ENCODE measurements at regions not wholly inside any gene's neighbourhood (a gene's known extent, or its start where the extent isn't known, plus 50 kb on each side); places are given as distances from the start of the nearest gene placed in this dataset.

GRCh38 chr10:131703541-131703940 is 197.3 kb upstream of the PPP2R2D start:
- no peak for DNase-seq (ENCODE audit: low spot score)

DNA sequence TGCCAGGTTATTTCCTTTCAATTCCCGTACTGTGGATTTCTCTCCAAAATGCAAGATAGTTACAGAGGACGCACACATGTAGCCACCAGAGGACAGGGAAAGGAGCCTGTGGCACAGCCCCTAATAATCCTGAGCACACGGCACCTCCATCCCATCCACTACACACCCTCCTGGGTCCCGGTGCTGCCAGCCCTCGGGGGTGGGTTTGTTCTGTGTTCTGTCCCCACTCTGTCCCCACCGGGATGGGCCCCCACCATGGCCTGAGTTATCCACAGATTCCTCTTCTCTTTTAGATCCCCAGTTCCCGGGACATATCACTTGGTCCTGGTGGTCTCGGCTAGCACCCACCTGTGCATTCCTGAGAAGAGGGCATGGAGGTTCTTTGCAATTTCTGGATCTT is 196.9 kb upstream of the PPP2R2D start:
- DNase-seq (ENCODE audit: low spot score), result no peak
- intact Hi-C loops (cut with micrococcal nuclease; ENCODE audit: unreplicated experiment), result no loop called here
- H3K4me1 ChIP-seq (ENCODE audit: insufficient read depth, low read length, poor library complexity, severe bottlenecking), result no peaks in the 10 kb centered on the region
- ChIA-PET POLR2A (ENCODE audit: low non-redundant PET) (no interaction called here), CTCF (no interaction called here)
- no peaks in the 10 kb centered on the region for H3K27me3 ChIP-seq (replicated peaks; ENCODE audit: insufficient read depth, low read depth, low read length, poor library complexity)
- peaks cover 10% of the 10 kb centered on the region for H3K9me3 ChIP-seq (ENCODE audit: low read depth, low read length, poor library complexity, severe bottlenecking)
- no peak overlapping the region for H3K27ac ChIP-seq (ENCODE audit: low read depth, low read length, poor library complexity, severe bottlenecking)
- TF ChIP-seq CTCF (conservative IDR thresholded peaks at IDR 0.05; ENCODE audit: low read depth, low read length) (no peak), EZH2 (IDR thresholded peaks at IDR 0.05; ENCODE audit: borderline replicate concordance, low read depth, low read length, poor library complexity, severe bottlenecking) (no peak)
- BruUV-seq (replicated peaks), result no TSS peak
- no peak overlapping the region for H3K4me3 ChIP-seq (ENCODE audit: low read depth, low read length, poor library complexity, severe bottlenecking)
- no peaks in the 10 kb centered on the region for H3K36me3 ChIP-seq (ENCODE audit: insufficient read depth, low read length, poor library complexity, severe bottlenecking)

More at GRCh38 chr10:131703541-131703940, 197.3 kb upstream of the PPP2R2D start:
- ChIA-PET CTCF (no interaction called here), POLR2A (ENCODE audit: low non-redundant PET) (no interaction called here)
- no TSS peak for BruUV-seq (replicated peaks)
- Histone ChIP-seq H3K4me1 (ENCODE audit: insufficient read depth, low read length, poor library complexity, severe bottlenecking) (no peaks in the 10 kb centered on the region), H3K4me3 (ENCODE audit: low read depth, low read length, poor library complexity, severe bottlenecking) (no peak overlapping the region), H3K27ac (ENCODE audit: low read depth, low read length, poor library complexity, severe bottlenecking) (no peak overlapping the region), H3K27me3 (replicated peaks; ENCODE audit: insufficient read depth, low read depth, low read length, poor library complexity) (no peaks in the 10 kb centered on the region), H3K36me3 (ENCODE audit: insufficient read depth, low read length, poor library complexity, severe bottlenecking) (no peaks in the 10 kb centered on the region), H3K9me3 (ENCODE audit: low read depth, low read length, poor library complexity, severe bottlenecking) (peaks cover 10% of the 10 kb centered on the region)
- TF ChIP-seq EZH2 (IDR thresholded peaks at IDR 0.05; ENCODE audit: borderline replicate concordance, low read depth, low read length, poor library complexity, severe bottlenecking), result no peak
- TF ChIP-seq CTCF (conservative IDR thresholded peaks at IDR 0.05; ENCODE audit: low read depth, low read length), result no peak
- intact Hi-C loops (cut with micrococcal nuclease; ENCODE audit: unreplicated experiment), result no loop called here

DNA sequence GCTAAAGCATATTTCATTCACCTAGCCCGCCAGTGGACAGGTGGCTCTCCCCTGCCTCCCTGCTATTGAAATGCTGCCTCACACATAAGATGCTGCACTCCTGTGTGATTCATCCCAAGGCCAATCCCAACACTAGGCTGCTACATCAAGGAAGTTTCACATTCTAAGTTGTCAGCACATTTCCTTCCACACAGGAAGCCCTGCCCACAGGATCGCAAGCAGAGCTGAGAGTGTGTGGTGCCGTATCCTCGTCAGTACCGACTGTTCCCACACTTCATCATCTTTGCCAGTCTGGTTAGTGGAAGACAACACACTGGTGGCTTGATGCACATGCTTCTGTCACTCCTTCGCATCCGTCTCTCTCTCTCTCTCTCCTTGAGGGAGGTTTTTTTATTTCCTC is 194.3 kb upstream of the PPP2R2D start:
- ChIA-PET CTCF (no interaction called here), POLR2A (ENCODE audit: low non-redundant PET) (interaction anchor here (0.7 kb wide), 1 partner anchor 15 kb away, joined by 3 read pairs; no protein-coding TSS in a partner anchor)
- no peaks in the 10 kb centered on the region for H3K36me3 ChIP-seq (ENCODE audit: insufficient read depth, low read length, poor library complexity, severe bottlenecking)
- DNase-seq (ENCODE audit: low spot score), result no peak
- TF ChIP-seq EZH2 (IDR thresholded peaks at IDR 0.05; ENCODE audit: borderline replicate concordance, low read depth, low read length, poor library complexity, severe bottlenecking), result no peak
- no peak for TF ChIP-seq CTCF (conservative IDR thresholded peaks at IDR 0.05; ENCODE audit: low read depth, low read length)
- H3K9me3 ChIP-seq (ENCODE audit: low read depth, low read length, poor library complexity, severe bottlenecking), result peaks cover 10% of the 10 kb centered on the region
- H3K27ac ChIP-seq (ENCODE audit: low read depth, low read length, poor library complexity, severe bottlenecking), result no peak overlapping the region
- intact Hi-C loops (cut with micrococcal nuclease; ENCODE audit: unreplicated experiment), result no loop called here
- no peak overlapping the region for H3K4me3 ChIP-seq (ENCODE audit: low read depth, low read length, poor library complexity, severe bottlenecking)
- BruUV-seq (replicated peaks), result no TSS peak
- no peaks in the 10 kb centered on the region for H3K27me3 ChIP-seq (replicated peaks; ENCODE audit: insufficient read depth, low read depth, low read length, poor library complexity)
- no peaks in the 10 kb centered on the region for H3K4me1 ChIP-seq (ENCODE audit: insufficient read depth, low read length, poor library complexity, severe bottlenecking)
